Fibroblast of mammary gland (primary cell): ENCODE measurements at regions not wholly inside any gene's neighbourhood (a gene's known extent, or its start where the extent isn't known, plus 50 kb on each side); places are given as distances from the start of the nearest gene placed in this dataset.

Experiments used
- DNase-seq: peaks from one replicate; pipeline ENCODE4 v3.0.0-alpha.2; 2010; ENCODE audit warnings: low read depth
- H3K4me3 ChIP-seq: 2 replicates; pipeline ENCODE4 v1.5.1; 2011; ENCODE audit warnings: low read depth, mild to moderate bottlenecking, low read length, moderate library complexity; ENCODE audit not compliant: control insufficient read depth
- TF ChIP-seq, protein P1 (sequence below): conservative IDR thresholded peaks from 2 replicates; pipeline ENCODE4 v1.5.1; 2011; ENCODE audit warnings: low read depth, low read length, inconsistent platforms; ENCODE audit not compliant: control insufficient read depth, insufficient read depth

GRCh38 chr2:138440759-138441158 is 60.8 kb upstream of the SPOPL start:
- TF ChIP-seq, protein P1, sequence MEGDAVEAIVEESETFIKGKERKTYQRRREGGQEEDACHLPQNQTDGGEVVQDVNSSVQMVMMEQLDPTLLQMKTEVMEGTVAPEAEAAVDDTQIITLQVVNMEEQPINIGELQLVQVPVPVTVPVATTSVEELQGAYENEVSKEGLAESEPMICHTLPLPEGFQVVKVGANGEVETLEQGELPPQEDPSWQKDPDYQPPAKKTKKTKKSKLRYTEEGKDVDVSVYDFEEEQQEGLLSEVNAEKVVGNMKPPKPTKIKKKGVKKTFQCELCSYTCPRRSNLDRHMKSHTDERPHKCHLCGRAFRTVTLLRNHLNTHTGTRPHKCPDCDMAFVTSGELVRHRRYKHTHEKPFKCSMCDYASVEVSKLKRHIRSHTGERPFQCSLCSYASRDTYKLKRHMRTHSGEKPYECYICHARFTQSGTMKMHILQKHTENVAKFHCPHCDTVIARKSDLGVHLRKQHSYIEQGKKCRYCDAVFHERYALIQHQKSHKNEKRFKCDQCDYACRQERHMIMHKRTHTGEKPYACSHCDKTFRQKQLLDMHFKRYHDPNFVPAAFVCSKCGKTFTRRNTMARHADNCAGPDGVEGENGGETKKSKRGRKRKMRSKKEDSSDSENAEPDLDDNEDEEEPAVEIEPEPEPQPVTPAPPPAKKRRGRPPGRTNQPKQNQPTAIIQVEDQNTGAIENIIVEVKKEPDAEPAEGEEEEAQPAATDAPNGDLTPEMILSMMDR = no peak

DNA sequence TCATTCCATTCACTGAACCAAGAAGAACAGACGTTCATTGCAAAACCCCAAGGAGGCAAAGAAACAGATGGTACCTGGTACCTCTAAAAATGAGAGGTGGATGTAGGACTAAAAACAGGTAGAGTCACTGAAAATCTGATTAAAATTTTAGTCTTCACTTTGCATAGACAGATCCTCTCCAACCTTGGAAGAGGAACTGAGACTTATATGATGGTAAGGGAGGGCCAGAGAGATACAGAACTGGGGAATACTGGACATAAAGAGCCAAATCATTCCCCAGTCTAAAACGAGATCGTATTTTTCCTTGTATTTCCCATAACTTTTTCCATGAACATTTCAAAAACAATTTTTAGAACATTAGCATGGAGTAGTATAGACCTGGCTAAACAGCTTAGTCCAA is 59.7 kb upstream of the SPOPL start:
- TF ChIP-seq, protein P1 = no peak
- no peak overlapping the region for H3K4me3 ChIP-seq
- no peak for DNase-seq

More at GRCh38 chr2:138440759-138441158, 60.8 kb upstream of the SPOPL start:
- DNase-seq = no peak
- H3K4me3 ChIP-seq = no peak overlapping the region

GRCh38 chr2:138444411-138444810 is 57.2 kb upstream of the SPOPL start:
- TF ChIP-seq, protein P1 = no peak
- no peak overlapping the region for H3K4me3 ChIP-seq
- DNase-seq = no peak

GRCh38 chr2:138445227-138445626 is 56.3 kb upstream of the SPOPL start:
- TF ChIP-seq, protein P1 = no peak
- peak; percentile 51 for DNase-seq
- no peak overlapping the region for H3K4me3 ChIP-seq

DNA sequence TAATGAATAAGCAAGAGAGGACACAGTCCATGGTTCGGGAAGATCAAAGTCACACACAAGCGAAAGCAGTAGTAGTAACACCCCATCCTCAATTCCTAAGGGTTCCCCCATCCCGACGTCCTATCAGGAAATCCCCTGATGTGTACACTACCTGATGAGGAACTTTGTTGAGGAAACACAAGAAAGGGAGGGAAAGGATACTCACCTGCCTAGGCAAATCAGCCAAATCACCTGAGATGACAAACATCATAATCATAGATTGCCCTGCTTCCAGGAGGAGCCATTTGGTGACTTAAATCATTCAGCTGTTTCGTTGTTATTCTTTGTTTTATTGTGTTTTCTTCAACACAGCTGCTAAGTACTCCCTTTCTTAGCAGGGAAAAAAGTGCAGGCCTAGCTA is 55.5 kb upstream of the SPOPL start:
- TF ChIP-seq, protein P1 = no peak
- H3K4me3 ChIP-seq = no peak overlapping the region
- DNase-seq = no peak

DNA sequence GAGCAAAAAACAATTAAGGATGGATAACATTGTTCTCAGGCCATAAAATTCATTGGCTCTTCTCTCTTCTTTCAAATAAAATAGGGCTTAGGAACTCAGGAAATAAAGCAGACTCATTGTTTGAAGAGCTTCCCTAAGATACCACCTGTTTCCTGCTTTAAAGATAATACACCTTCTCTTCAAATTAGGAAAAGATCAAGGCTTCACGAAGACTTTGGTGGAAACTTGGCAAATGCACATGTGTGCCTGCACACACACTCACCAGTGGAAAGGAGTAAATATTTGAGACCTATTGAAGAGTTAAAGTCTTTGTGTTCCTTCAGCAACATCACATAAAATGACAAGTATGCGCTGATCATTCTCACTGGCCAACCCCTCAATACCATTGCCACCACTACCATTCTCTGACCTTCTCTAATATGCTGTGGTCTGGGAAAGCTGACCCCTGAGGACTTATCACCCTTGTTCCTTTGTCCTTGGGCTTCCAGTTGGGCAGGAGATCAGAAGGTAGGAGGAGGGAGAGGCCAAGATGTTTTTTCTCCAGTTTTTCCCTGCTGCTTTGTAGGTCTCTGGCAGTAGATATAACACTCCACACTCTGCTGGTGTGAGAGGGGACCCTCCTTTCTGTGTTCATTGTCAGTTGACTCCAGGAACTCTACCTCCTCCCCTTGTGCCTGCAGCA is 53.5 kb upstream of the SPOPL start:
- no peak overlapping the region for H3K4me3 ChIP-seq
- DNase-seq = no peak
- TF ChIP-seq, protein P1 = no peak
